ENCODE measurements at regions not wholly inside any gene's neighbourhood (a gene's known extent, or its start where the extent isn't known, plus 50 kb on each side); places are given as distances from the start of the nearest gene placed in this dataset.
A peak's percentile ranks its signal among the peaks of the same experiment; 100 is the strongest.
"Not testable (repeated sequence)": the region's sequence is repeated elsewhere in the genome, so short reads cannot be mapped to it uniquely, and the experiment has no call there.

DNA sequence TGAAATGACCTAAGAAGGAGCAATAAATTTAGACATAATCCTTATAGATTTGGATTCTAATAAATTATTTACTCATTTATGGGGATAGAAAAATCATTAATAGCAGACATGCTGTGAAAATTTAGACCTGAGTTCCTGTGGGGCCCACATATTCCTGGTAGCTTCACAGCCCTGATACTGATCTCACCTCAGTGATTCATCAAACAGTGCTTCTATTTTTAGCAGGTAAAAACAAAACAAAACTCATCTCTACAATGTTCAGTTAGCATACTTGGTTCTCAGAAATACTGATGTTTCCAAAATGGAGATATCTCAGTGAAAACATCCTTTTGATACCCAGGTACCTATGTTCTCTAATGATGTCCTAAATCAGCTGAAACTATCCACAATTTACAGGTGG, 841.1 kb upstream of the SORCS1 start:
- DNase-seq = no peak

DNA sequence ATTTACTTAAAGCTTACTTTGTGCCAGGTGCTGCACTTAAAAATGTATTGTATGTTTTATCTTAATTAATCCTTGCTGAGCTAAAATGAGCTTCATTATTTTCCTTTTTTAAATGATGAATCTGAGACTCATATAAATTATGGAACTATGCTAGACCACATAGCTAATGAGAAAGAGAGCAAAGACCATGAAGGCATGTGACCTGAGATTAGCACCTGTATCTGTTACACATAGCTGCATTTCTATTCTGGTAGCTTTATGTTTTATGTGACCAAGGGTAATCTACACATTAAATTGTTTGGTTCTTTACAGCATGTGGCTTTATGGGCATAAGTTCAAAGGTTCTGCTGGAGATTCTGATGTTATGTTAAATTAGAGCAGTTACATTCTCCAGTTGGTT, 839.1 kb upstream of the SORCS1 start:
- DNase-seq = no peak

DNA sequence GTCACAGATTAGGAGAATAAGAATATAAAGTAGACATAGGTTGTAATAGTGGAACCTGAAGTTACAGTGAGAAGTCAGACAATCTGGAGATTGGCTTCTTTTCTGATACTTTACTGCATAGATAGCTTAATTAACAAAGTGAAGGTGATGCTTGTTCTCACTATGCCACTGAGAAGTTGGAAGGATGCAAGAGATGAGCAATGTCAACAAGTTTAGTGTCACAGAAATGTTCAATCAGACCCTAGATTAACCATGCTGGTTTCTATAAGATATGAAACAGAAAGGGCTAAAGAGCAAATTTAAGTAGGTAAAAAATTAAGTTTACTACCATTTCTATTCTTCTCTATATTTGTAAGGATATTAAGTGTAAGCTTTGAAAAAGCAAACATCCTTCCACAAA, 838.6 kb upstream of the SORCS1 start:
- no peak for DNase-seq

DNA sequence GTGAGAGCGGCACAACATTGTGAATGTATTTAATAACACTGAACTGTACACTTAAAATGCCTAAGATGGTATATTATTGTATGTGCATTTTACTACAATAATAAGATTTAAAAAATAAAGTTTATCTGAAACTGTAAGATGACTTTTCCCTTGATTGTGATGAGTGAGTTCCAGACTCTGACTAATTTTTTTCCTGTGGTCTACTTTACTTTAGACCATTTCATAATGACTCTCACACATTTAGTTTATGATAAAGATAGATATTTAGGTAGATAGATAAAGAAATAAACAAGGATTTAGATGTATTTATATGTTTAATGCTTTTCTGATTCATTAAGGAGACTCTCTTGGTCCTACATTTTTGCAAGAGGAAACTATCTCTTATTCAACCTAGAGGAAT, 835.9 kb upstream of the SORCS1 start:
- DNase-seq = no peak

DNA sequence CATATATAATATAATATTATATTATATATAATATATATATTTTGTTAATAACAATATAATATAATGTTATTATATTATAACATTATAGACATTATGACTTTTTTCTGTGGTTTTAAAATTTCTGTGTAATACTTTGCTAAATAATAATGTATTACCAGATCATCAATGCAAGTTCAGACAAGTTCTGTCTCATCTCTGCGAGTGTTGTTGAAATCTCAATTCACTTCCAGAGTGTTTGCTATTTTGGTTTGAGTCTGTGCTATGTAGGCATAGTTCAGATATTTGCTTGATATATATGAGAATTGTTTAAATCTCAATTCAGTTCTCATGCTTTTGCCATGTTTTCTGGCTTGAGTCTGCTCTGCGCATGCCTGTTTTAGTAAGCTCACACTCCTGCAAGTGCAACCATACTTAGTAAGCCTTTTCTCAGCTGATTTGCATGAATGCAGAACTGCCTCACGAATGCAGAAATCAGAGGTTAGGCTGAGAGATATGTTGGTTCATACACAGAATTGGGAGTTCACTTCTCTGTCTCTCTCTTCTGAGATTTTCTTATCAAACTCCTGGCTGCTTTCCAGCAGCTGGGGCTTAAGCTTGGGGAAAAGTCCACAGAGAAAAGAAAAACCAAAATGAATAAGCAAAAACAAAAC, 830.2 kb upstream of the SORCS1 start:
- peak in 1 of 2 donors; percentile 0 for DNase-seq

DNA sequence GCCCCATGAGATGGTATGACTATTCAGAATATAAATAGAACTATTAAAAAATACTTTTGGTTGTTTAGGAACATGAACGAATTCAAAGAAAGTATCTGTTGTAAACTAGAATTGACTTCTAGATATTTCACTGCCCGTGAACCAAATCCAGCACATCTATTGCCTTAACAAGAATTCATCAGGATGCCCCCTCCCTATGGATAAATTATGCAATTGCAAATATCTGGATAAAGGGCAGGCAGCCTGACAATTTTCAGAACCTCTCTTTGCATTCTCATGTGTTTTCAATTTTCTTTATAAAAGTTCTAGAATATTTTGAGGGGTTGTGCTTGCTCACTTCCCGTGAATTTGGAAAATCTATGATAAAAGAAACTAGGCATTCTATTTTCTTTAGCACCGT, 822.1 kb upstream of the SORCS1 start:
- no peak for DNase-seq

DNA sequence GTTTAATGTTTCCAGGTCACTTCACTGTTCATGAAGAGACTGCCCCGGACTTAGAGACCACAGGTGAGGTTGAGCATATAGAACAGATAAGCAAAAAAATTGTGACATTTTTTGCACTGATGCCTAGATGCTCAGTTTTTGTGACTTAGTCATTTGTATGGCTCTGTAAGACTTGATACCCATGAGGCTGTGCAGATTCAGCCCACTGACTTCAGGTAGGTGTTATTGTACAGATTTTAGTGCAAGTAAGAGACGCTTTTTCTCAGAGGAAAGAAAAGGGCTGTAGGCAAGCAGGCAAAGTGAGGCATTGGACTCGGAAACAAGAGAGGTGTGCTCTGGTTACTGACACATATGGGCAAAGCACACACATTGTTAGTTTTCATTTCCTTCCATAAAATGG, 820.1 kb upstream of the SORCS1 start:
- no peak for DNase-seq

DNA sequence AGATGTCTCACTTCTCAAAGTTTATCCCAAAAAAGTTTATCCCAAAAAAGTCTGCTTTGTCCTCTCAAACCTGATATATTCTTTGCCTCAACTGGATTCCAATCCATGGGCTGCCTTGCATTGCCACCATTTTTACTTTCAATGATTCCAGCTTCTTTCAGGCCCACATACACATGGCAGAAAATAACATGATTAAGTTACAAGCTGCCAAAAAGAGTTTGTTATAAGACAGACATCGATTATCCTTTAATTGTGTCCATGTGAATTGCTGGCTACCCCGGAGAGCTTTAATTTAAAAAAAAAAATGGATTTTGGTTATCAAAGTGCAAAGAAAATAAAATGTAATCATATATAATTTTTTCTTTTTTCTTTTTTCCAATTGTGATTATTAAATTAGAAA, 819.6 kb upstream of the SORCS1 start:
- no peak for DNase-seq

DNA sequence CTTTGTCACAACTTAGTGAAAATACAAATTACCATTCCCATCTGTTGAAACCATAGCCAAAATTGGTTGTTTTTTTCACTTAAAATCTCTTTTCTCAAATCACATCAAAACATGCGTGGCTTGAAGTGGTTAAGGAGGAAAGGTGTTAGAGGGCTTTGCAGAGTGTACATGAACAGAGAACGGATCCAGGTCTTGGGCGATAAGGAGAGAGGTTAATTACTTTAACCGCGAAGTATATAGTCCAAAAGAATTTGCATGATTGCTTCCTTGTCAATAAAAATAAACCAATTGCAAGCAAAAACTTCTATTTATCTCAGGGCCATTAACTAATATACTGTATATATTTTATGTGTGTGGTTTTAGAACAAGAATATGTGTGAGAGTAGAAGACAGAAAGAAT, 813.9 kb upstream of the SORCS1 start:
- no peak for DNase-seq

DNA sequence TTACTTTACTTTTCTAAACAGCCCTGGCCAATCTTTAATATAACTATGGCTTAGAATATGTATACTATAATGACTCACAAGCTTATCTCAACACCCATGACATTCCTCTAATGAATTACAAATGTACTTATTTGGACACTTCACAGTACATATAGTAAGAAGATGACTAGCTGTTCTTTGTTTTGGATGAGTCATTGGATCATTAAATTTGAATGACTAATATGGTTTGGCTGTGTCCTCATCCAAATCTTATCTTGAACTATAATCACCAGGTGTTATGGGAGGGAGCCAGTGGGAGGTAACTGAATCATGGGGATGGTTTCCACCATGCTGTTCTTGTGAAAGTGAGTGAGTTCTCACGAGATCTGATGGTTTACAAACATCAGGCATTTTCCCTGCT, 807.5 kb upstream of the SORCS1 start:
- DNase-seq = no peak

DNA sequence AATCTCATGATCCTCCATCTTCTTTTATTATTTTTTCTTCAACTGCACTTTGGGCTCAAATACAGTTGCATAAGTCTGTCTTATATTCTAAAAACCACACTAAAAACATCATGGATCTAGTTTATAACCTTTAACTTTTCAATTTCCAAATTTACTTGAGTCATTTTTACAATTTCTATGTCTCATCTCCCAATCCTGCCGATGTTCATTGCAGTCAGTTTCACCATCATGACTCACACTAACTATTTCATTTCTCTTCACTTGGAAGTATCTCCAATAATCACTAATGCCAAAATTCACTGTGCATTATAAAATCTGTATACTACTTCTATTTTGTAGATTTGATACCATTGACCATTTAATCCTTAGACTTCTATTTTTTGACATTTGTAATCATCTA, 806.9 kb upstream of the SORCS1 start:
- no peak for DNase-seq

DNA sequence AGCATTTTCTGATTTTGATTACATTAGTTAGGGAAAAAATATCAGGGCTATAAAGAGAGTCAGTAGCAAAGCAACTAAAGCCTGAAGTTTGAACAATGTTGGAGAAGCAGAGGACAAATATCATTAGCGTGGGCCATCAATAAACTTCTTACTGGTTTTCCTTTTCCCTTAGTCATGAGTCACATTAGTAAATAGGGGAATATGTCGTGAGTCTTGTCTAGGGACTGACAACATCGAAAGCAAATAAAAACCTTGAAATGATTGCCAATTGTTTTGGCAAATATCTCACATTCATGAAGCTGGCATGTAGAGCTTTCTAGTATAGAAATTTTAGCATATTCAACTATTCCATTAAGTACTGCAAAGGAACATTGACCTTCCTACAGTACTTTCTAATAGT, 806.0 kb upstream of the SORCS1 start:
- DNase-seq = no peak

DNA sequence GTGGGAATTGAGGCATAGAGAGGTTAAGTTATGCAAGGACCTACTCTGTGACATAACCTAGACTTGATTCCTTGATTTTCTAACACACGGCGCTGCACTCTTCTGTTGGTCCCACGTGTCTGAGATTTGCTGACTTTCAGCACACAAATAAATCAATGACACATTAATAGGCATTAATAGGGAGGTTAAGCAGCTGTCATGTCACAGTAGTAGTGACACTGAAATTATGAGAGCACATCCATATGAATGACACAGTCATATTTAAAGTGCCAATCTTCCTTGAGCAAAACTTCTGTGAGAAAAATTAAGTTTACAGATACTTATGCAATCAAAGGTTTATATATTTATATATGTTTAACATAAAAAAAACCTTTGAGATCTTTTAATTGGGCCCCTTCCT, 805.4 kb upstream of the SORCS1 start:
- no peak for DNase-seq

DNA sequence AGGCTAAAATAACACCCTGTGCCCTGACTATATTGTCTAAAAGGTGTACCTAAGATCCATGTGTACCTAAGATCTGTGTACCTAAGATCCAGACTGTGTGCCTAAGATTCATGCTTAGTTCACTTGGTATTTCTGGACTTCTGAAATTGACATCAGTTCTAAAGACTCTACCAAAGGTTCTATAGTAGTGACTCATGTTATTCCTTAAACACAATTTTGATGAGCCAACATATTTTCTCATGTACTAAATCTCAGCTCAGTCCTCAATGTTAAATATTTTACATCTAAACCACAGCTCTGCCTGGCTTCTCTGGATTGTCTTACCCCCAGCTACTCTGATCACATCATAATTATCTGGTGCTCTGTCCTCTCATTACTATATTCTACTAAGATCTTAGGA, 802.3 kb upstream of the SORCS1 start:
- DNase-seq = no peak

DNA sequence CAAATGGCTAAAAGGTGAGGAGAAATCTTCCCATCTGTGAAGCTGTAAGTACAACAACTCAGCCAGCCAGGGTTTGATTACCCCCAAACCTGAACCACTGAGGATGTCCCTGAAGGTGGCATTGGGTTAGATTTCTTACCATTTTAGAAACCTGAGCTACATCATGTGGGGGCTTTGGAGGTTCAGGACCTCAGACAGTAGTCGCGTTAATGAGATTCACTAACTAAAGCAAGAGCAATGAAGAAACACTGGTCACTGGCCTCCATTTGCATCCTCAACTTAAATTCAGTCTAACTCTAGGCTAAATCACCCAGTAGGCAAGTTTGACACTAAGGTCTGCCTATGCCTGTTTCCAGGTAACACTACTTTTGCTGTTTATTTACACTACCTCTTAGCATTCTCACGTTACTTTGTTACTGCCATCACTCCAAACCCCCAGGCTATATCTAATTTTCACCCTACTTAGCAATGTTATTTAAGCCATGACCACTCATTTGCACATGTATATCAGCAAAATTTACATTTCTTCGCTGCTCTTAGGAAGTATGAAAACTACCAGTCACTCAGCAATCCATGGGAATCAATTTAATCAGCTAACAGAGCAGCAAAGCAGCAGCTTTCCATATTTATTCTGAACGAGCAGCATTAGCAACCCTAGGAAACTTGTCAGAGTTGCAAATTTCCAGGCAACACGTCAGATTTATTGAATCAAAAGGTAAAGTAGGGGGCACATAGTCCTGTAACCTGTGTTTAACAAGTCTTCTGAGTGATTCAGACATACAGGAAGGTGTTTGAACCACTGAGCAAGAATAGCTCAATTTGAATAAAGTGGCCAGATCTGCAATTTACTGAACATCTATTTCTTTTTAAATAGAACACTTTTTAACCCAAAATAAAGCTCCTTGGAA, 788.4 kb upstream of the SORCS1 start:
- no peak for DNase-seq

DNA sequence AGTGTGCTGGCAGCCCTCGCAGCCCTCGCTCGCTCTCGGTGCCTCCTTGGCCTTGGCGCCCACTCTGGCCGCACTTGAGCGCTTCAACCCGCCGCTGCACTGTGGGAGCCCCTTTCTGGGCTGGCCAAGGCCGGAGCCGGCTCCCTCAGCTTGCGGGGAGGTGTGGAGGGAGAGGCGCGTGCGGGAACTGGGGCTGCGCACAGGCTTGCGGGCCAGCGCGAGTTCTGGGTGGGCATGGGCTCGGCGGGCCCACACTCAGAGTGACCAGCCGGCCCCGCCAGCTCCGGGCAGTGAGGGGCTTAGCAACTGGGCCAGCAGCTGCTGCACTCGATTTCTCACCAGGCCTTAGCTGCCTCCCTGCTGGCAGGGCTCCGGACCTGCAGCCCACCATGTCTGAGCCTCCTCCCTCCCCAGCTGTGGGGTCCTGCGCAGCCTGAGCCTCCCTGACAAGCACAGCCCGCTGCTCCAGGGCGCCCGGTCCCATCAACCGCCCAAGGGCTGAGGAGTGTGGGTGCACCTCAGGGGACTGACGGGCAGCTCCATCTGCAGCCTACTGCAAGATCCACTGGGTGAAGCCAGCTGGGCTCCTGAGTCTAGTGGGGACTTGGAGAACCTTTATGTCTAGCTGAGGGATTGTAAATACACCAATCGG, 786.0 kb upstream of the SORCS1 start:
- DNase-seq = not testable (repeated sequence)

DNA sequence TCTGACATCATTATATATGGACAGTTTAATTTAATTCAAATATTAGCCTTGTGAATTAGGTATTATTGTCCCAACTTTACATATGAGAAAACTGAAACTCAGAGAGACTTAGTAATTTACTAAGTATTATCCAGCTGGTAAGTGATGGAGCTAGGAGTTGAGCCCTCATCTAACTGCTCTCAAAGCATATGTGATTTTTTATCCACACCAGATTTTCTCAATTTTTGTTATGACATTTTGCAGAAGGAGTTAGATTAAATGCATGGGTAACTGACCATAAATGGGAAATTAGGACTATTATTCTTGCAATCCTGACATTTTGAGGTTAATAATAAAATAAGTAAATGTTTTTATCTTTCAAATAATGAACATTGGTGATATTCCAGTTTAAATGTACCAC, 778.3 kb upstream of the SORCS1 start:
- DNase-seq = peak; percentile 14 to 19

DNA sequence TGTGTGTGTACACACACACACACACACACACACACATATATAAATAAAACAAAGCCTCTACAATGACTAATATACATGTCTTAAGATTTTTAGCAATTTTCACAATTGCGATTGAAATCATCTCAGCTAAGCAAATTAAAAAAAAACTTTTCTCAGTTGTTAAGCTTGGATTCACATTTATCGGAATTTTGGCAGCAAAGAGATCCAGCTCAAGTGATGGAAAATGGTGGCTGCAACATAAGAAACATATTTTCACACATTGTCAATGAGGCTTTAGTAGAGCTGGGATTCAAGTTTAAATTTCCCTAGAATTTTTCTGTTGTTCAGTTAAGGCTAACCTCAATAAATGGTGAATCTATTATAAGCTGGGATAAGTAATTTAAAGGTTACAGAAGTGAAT, 768.6 kb upstream of the SORCS1 start:
- no peak for DNase-seq

DNA sequence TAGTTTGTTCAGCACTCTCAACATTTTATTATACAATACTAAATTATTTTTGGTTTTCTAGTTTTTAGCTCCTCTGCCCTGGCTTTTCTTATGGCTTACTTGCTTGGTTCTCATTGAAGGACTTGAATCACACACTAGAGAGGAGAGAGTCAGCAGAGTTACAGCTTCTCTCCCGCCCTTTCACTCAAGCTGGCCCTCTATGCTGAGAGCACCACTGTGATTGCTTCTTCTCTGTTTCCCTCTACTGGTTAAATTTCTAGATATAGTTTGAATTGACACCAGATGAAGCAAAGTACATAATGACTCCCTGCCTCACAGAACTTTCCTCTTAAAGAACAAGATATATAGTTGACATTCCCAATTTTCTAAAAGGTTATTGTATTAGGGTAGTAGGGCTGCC, 767.3 kb upstream of the SORCS1 start:
- no peak for DNase-seq

DNA sequence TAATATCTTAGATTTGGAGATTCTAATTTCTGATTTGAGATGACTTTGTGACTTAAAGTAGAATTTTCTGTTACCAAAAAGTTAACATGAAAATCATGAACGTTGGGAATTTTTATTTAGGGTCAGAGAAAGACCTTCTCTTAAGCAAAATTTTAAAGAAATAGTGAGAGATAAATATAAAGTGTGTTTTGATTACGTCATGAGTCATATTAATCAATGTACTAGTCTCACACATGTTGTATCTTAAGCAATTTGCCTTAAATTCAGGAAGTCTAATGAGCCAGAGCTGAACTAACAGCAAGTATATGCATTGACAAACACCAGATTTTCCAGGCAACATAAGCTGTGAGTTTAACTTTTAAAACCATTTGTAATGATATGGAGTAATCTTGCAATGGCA, 765.5 kb upstream of the SORCS1 start:
- no peak for DNase-seq

DNA sequence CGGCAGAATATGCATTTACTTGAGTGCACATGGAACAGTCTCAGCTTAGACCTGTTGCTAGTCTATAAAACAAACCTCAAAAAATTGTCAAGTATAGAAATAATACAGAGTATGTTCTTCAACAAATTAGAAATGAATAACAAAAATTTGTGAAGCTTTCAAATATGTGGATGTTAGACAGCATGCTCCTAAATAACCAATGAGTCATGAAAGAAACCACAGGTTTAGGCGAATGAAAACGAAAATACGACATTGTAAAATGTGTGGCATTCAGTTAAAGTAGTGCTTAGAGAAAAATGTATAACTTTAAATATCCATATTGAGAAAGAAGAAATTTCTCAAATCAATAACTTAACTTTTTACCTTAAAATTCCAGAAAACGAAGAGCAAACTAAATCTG, 760.0 kb upstream of the SORCS1 start:
- no peak for DNase-seq

DNA sequence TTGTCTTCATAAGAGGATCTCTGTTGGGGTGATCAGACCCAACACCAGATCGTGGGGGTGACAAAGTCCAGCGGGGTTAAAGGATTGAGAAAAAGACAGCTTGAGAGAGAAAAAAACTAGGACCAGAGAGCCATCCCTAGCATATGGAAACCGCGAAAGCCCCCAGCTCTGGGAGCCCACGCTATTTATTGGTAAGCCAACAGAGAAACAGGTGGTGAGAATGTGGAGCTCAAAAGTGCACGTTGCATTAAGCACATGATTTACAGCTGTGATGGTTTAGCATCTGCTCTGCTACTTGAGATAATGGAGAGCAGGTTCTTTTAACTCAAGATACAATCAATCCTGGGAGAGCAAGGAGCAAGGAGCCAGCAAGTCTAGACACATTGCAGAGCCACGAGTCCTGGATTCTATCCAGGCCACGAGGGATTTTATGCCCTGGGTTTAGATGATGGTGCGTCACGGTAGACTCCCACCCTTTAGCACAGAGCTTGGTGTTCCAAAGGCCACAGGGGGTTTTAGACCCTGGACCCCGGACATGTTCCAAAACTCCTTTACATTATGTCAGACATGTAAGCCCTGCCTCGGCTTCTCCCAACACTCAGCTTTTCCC, 755.2 kb upstream of the SORCS1 start:
- no peak for DNase-seq

DNA sequence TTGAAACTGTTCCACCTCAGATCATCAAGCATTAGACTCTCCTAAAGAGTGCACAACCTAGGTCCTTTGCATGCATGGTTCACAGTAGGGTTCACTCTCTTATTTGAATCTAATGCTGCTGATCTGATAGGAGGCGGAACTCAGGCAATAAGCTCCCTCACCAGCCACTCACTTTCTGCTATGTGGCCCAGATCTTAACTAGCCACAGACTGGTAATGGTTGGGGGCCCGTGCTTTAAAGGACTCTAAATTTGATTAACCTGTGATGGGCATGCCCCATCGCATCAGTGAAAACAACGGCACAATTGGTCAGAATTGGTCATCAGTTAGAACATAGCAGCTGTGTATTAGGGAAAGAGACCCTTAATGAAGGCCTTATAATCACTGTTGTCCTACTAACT, 753.7 kb upstream of the SORCS1 start:
- DNase-seq = no peak
